Fibroblast of lung (primary cell): ENCODE measurements at regions not wholly inside any gene's neighbourhood (a gene's known extent, or its start where the extent isn't known, plus 50 kb on each side); places are given as distances from the start of the nearest gene placed in this dataset.

Experiments used
- CTCF ChIP-seq, 2 donors: IDR thresholded peaks in 1 of 2; conservative IDR thresholded peaks in 1 of 2; 1 replicate in 1 of 2; 2 replicates in 1 of 2; pipeline ENCODE4 v1.5.1; 2011 to 2012; ENCODE audit warnings: low read length in 2 of 2, control low read depth in 1 of 2, inconsistent platforms in 1 of 2, low read depth in 1 of 2, mild to moderate bottlenecking in 1 of 2
- EZH2 ChIP-seq: IDR thresholded peaks from 2 replicates; pipeline ENCODE4 v1.5.1; 2012; ENCODE audit warnings: low read length, control low read depth, mild to moderate bottlenecking; ENCODE audit errors: missing control alignments

- TF ChIP-seq CTCF (conservative IDR thresholded peaks at IDR 0.05 in 1 of 2, IDR thresholded peaks at IDR 0.05 in 1 of 2; ENCODE audit: low read depth in 1 of 2, low read length in 2 of 2), result no peak
- no peak for TF ChIP-seq EZH2
Observed at GRCh38 chr1:217977943-217978342, 307.1 kb upstream of the RRP15 start.
